ENCODE measurements at regions not wholly inside any gene's neighbourhood (a gene's known extent, or its start where the extent isn't known, plus 50 kb on each side); places are given as distances from the start of the nearest gene placed in this dataset.

DNA sequence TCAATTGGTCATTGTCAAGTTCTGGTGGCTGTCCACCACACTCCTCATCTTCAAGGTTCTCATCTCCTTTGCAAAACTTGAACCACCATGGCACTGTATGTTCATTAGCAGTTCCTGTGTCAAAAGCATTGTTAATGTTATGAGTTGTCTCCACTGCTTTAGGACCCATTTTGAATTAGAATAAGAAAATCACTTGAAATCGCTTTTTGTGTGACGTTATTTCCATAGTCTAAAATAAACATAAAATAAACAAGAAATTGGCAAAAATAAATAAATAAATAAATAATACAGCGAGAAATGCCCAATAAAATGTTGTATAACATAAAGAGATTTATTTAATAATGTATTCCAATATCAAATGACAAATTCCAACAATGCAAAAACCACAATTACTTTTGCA is 195.5 kb upstream of the CDC14C start:
- Mint-ChIP-seq H3K4me3 (no peak overlapping the region), H3K9me3 (peaks cover 12% of the 10 kb centered on the region), H3K36me3 (ENCODE audit: low read depth) (no peaks in the 10 kb centered on the region), H3K4me1 (no peaks in the 10 kb centered on the region), H3K27me3 (no peaks in the 10 kb centered on the region), H3K27ac (no peak overlapping the region)
- ChIA-PET CTCF (no interaction called here), POLR2A (no interaction called here)
- intact Hi-C loops (cut with micrococcal nuclease) = no loop called here
- no peak for DNase-seq
- ATAC-seq (ENCODE audit: low read depth) = no peak
- TF ChIP-seq, protein P1, sequence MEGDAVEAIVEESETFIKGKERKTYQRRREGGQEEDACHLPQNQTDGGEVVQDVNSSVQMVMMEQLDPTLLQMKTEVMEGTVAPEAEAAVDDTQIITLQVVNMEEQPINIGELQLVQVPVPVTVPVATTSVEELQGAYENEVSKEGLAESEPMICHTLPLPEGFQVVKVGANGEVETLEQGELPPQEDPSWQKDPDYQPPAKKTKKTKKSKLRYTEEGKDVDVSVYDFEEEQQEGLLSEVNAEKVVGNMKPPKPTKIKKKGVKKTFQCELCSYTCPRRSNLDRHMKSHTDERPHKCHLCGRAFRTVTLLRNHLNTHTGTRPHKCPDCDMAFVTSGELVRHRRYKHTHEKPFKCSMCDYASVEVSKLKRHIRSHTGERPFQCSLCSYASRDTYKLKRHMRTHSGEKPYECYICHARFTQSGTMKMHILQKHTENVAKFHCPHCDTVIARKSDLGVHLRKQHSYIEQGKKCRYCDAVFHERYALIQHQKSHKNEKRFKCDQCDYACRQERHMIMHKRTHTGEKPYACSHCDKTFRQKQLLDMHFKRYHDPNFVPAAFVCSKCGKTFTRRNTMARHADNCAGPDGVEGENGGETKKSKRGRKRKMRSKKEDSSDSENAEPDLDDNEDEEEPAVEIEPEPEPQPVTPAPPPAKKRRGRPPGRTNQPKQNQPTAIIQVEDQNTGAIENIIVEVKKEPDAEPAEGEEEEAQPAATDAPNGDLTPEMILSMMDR (IDR thresholded peaks at IDR 0.05) = no peak

DNA sequence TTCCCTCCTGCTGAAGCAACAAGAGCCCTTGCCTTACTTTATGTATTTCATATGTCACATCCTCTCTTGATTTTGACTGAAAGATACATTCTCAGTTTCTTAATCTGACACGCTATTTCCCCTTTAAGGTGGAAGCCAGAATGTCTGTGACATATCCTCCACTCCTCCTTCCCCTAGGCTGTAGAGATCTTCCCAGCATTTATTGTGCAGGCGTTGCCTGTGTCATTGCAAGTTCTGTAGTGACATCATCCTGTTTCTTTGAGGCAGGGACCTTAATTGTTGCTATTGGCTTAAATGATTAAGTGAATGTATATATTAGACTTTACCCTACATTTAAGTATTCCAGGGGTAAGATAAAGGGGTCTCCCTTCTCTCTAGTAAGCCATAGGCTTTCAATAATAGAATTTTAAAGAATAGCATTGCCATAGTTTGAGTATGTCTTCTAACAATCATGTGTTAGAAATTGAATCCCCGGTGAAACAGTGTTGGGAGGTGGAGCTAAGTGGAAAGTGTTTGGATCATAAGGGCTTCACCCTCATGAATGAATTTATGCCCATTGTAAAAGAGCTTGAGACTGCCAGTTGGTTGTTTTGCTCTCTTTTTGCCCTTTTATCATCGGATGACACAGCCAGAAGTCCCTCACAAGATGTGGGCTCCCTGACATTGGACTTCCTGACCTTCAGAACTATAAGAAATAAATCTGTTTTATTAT is 189.5 kb upstream of the CDC14C start:
- Mint-ChIP-seq H3K36me3 (ENCODE audit: low read depth) (no peaks in the 10 kb centered on the region), H3K4me1 (no peaks in the 10 kb centered on the region), H3K27ac (no peak overlapping the region), H3K4me3 (no peak overlapping the region), H3K9me3 (peaks cover 12% of the 10 kb centered on the region), H3K27me3 (no peaks in the 10 kb centered on the region)
- no peak for DNase-seq
- CTCF ChIA-PET = no interaction called here
- TF ChIP-seq, protein P1 (IDR thresholded peaks at IDR 0.05) = no peak
- POLR2A ChIA-PET = no interaction called here
- no peak for ATAC-seq (ENCODE audit: low read depth)
- intact Hi-C loops (cut with micrococcal nuclease) = no loop called here

DNA sequence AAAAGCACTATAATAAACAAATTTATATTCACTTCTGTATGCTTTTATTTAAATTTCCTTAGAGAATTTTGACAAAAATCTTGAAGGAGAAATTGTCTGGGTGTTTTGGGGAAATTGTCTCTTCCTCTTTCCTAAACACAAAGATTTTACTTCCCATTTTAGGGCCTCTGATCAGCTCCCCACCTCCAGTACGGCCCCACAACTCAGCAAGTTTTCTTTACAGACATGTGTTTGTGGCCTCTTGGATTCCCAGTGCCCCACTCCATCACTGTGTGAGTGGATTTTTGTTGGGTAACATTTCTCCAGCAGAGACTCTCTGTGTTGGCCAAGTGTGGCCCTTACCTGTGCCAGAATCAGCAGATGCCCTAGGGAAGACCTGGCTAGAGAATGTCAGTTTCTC is 182.8 kb upstream of the CDC14C start:
- CTCF ChIA-PET = no interaction called here
- Mint-ChIP-seq H3K36me3 (ENCODE audit: low read depth) (no peaks in the 10 kb centered on the region), H3K4me1 (no peaks in the 10 kb centered on the region), H3K27me3 (no peaks in the 10 kb centered on the region), H3K27ac (no peak overlapping the region), H3K4me3 (no peak overlapping the region), H3K9me3 (peaks cover 16% of the 10 kb centered on the region)
- TF ChIP-seq, protein P1 (IDR thresholded peaks at IDR 0.05) = no peak
- POLR2A ChIA-PET = no interaction called here
- intact Hi-C loops (cut with micrococcal nuclease) = no loop called here
- DNase-seq (no peak), ATAC-seq (ENCODE audit: low read depth) (no peak)

DNA sequence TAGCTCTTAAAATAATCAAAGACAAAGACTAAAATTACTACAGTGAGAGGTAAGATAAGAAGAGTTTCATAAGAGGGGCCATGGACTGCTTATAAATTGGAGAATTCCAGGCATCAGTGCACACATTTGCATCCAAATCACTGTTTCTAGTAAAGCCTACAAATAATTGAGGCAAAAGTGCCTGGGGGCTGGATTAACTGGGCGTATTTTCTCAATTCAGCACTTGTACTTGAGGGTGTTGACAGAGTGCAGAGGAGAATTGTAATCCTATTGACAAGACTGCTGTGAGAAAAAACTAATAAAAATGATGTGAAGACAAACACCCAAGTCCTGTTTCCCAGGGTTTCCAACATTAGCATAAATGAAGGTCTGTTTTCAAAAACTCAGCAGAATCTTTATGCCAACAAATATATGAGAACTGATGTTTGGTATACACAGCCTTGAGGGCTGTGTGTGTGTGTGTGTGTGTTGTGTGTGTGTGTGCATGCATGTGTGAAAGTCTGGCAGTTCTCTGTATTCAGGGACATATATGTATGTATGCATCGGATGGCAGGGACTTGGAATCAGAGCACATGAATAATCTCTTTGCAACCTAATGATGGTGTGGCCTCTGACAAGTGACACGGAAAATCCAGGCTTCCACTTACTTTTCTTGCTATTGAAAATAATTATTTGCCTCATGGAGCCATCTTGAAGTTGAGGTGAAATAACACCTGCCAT is 182.1 kb upstream of the CDC14C start:
- no peak overlapping the region for H3K4me3 Mint-ChIP-seq

More for the DNA sequence above, 182.1 kb upstream of the CDC14C start:
- no peak overlapping the region for H3K27ac Mint-ChIP-seq
- ChIA-PET POLR2A (no interaction called here), CTCF (no interaction called here)
- no peaks in the 10 kb centered on the region for H3K36me3 Mint-ChIP-seq (ENCODE audit: low read depth)
- TF ChIP-seq, protein P1 (IDR thresholded peaks at IDR 0.05) = no peak
- ATAC-seq (ENCODE audit: low read depth) (no peak), DNase-seq (no peak)
- intact Hi-C loops (cut with micrococcal nuclease) = no loop called here
- H3K27me3 Mint-ChIP-seq = no peaks in the 10 kb centered on the region
- H3K9me3 Mint-ChIP-seq = peaks cover 16% of the 10 kb centered on the region
- H3K4me1 Mint-ChIP-seq = no peaks in the 10 kb centered on the region

All from activated B cell treated with CpG ODN at 0.5 μM for 24 hours (primary cell).